ENCODE measurements at regions not wholly inside any gene's neighbourhood (a gene's known extent, or its start where the extent isn't known, plus 50 kb on each side); places are given as distances from the start of the nearest gene placed in this dataset.

DNA sequence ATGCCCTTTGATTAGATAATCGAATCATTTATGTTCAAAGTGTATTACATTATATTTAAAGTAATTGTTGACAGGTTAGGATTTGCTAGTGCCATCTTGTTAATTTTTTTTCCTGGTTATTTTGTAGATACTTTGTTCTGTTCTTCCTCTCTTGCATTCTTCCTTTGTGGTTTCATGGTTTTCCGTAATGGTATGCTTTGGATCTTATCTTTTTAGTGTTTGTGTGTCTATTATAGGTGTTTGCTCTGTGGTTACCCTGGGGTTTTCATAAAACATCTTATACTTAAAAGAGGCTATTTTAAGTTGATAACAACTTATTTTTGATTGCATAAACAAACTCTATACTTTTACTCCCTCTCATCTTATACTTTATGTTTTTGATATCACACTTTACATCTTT lies 108.2 kb upstream of the SRD5A3 start:
- no peak for DNase-seq
- Histone ChIP-seq H3K27me3 (peaks cover 0 to 9% (median 0%) of the 10 kb centered on the region in 4 donors), H3K4me1 (no peaks in the 10 kb centered on the region), H3K9me3 (no peaks in the 10 kb centered on the region), H3K27ac (no peak overlapping the region), H3K36me3 (no peaks in the 10 kb centered on the region), H3K4me3 (no peak overlapping the region)
- TF ChIP-seq, protein P1, sequence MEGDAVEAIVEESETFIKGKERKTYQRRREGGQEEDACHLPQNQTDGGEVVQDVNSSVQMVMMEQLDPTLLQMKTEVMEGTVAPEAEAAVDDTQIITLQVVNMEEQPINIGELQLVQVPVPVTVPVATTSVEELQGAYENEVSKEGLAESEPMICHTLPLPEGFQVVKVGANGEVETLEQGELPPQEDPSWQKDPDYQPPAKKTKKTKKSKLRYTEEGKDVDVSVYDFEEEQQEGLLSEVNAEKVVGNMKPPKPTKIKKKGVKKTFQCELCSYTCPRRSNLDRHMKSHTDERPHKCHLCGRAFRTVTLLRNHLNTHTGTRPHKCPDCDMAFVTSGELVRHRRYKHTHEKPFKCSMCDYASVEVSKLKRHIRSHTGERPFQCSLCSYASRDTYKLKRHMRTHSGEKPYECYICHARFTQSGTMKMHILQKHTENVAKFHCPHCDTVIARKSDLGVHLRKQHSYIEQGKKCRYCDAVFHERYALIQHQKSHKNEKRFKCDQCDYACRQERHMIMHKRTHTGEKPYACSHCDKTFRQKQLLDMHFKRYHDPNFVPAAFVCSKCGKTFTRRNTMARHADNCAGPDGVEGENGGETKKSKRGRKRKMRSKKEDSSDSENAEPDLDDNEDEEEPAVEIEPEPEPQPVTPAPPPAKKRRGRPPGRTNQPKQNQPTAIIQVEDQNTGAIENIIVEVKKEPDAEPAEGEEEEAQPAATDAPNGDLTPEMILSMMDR (IDR thresholded peaks at IDR 0.05): no peak
- TF ChIP-seq POLR2A (IDR thresholded peaks at IDR 0.05): no peak
- intact Hi-C loops (cut with DNase I): no loop called here
- 61 to 73% methylated on average over 2 of the region's 2 CpGs for WGBS, 2 donors

DNA sequence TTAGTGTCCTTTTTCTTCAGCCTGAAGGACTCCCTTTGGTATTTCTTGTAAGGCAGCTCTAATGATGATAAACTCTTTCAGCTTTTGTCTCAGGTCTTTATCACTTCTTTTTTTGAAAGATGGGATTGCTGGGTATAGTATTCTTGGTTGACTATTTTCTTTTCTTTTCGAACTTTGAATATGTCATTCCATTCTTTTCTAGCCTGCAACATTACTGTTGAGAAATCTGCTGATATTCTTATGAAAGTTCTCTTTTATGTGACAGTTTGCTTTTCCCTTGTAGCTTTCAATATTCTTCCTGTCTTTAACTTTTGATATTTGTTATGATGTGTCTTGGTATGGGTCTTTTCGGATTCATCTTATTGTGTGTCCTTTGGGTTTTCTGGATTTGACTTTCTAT lies 107.6 kb upstream of the SRD5A3 start:
- intact Hi-C loops (cut with DNase I): no loop called here
- H3K4me1 ChIP-seq: no peaks in the 10 kb centered on the region
- WGBS, 2 donors: 66 to 73% methylated on average over 2 of the region's 2 CpGs
- peaks cover 0 to 9% (median 0%) of the 10 kb centered on the region in 4 donors for H3K27me3 ChIP-seq
- TF ChIP-seq, protein P1 (IDR thresholded peaks at IDR 0.05): no peak
- no peak for TF ChIP-seq POLR2A (IDR thresholded peaks at IDR 0.05)
- H3K9me3 ChIP-seq: no peaks in the 10 kb centered on the region
- no peak for DNase-seq
- no peak overlapping the region for H3K4me3 ChIP-seq
- H3K27ac ChIP-seq: no peak overlapping the region
- H3K36me3 ChIP-seq: no peaks in the 10 kb centered on the region

DNA sequence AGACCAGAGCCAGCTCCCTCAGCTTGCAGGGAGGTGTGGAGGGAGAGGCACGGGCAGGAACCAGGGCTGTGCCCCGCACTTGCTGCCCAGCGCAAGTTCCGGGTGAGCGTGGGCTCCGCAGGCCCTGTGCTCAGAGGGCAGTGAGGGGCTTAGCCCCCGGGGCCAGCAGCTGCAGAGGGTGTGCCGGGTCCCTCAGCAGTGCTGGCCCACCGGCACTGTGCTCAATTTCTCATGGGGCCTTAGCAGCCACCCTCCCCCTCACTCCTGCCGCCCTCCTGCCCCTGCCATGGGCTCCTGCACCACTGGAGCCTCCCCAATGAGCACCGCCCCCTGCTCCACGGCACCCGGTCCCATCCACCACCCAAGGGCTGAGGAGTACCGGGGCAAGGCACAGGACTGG lies 104.6 kb upstream of the SRD5A3 start:
- no peaks in the 10 kb centered on the region for H3K36me3 ChIP-seq
- 100% methylated on average over 2 of the region's 14 CpGs; no CpG with 5 or more reads in 1 of the 2 donors for WGBS, 2 donors
- peaks cover 0 to 9% (median 0%) of the 10 kb centered on the region in 4 donors for H3K27me3 ChIP-seq
- no peaks in the 10 kb centered on the region for H3K4me1 ChIP-seq
- TF ChIP-seq, protein P1 (IDR thresholded peaks at IDR 0.05): no peak
- TF ChIP-seq POLR2A (IDR thresholded peaks at IDR 0.05): no peak
- no peak for DNase-seq
- H3K4me3 ChIP-seq: no peak overlapping the region
- H3K27ac ChIP-seq: no peak overlapping the region
- intact Hi-C loops (cut with DNase I): no loop called here
- H3K9me3 ChIP-seq: no peaks in the 10 kb centered on the region

DNA sequence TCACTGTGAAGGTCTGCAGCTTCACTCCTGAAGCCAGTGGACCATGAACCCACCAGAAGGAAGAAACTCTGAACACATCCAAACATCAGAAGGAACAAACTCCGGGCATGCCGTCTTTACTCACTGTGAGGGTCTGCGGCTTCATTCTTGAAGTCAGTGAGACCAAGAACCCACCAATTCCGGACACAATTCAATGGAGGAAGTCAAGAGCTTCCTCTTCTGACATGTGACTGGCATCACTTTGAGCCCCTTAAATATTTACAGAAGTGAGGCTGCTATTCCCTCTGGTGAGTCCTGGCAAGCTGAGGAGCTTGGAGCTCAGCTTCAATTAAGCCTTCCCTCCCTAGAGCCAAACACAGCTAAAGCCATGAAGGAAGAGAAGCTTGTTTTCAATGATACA lies 103.5 kb upstream of the SRD5A3 start:
- H3K4me1 ChIP-seq: no peaks in the 10 kb centered on the region
- 67 to 75% methylated on average over 2 to 4 of the region's 4 CpGs for WGBS, 2 donors
- intact Hi-C loops (cut with DNase I): no loop called here
- no peak overlapping the region for H3K4me3 ChIP-seq
- H3K9me3 ChIP-seq: no peaks in the 10 kb centered on the region
- no peak for DNase-seq
- H3K27ac ChIP-seq: no peak overlapping the region
- no peak for TF ChIP-seq POLR2A (IDR thresholded peaks at IDR 0.05)
- TF ChIP-seq, protein P1 (IDR thresholded peaks at IDR 0.05): no peak
- no peaks in the 10 kb centered on the region for H3K36me3 ChIP-seq
- peaks cover 0 to 9% (median 0%) of the 10 kb centered on the region in 4 donors for H3K27me3 ChIP-seq

DNA sequence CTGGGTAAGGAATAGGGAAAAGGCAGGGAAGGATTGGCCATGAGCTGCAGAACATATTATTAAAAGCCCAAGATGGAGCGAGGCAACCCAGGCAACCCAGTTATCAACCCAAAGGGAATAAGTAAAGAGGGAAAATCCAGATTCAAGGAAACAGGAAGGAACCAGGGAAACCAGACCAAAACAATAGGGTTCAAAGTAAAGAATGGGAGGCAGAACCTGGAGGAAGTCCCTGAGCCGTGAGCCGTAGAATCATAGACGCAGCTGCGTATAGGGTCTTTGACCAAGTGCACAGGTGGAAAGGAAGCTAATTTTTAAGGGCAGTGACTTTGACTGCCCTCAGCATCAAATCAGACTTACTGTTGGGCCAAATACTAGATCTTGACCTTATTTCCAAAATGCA lies 98.5 kb upstream of the SRD5A3 start:
- intact Hi-C loops (cut with DNase I): no loop called here
- DNase-seq: no peak
- no peak for TF ChIP-seq POLR2A (IDR thresholded peaks at IDR 0.05)
- TF ChIP-seq, protein P1 (IDR thresholded peaks at IDR 0.05): no peak
- 85 to 94% methylated on average over 5 of the region's 5 CpGs for WGBS, 2 donors
- Histone ChIP-seq H3K27ac (no peak overlapping the region), H3K4me1 (no peaks in the 10 kb centered on the region), H3K36me3 (no peaks in the 10 kb centered on the region), H3K27me3 (no peaks in the 10 kb centered on the region), H3K4me3 (no peak overlapping the region), H3K9me3 (no peaks in the 10 kb centered on the region)

Data from esophagus squamous epithelium (tissue), 5 donors.